ENCODE measurements at regions not wholly inside any gene's neighbourhood (a gene's known extent, or its start where the extent isn't known, plus 50 kb on each side); places are given as distances from the start of the nearest gene placed in this dataset.
"Not testable (repeated sequence)": the region's sequence is repeated elsewhere in the genome, so short reads cannot be mapped to it uniquely, and the experiment has no call there.

DNA sequence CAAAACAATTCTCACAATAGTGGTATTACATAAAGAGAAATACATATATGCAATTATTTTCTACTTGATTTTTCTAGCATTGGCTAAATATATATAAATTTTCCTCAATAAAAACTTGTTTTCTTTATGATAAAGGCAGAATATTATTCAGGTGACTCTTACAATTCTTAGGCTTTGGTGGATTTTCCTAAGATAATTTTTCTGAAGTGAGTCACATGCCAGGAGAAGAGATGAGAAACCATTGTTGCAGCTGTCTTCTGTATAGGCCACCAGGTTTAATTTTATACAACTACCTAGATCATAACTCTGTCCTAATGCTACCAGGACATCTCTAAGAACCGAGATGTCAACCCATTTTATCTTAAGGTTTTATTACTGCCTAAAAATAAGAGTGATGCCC is 552.4 kb upstream of the CDH2 start:
- DNase-seq = no peak

DNA sequence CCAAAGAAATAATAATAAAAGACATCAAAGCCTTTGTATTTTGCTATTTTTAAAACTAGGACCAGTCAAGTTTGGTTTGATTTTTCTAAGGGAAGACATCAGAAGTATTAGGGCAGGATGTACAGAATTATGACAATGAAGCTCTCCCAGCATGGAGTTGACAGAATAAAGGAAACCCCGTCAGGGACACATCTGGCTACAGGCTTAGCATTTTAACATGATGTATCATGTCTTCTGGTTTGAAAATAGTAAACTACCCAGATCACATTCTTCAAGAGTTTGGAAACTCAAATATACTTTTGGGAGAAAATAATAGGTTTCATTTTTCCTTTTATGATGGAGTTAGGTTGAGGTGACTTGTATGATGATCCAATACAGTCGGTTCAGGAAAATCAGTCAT is 552.0 kb upstream of the CDH2 start:
- DNase-seq = no peak

DNA sequence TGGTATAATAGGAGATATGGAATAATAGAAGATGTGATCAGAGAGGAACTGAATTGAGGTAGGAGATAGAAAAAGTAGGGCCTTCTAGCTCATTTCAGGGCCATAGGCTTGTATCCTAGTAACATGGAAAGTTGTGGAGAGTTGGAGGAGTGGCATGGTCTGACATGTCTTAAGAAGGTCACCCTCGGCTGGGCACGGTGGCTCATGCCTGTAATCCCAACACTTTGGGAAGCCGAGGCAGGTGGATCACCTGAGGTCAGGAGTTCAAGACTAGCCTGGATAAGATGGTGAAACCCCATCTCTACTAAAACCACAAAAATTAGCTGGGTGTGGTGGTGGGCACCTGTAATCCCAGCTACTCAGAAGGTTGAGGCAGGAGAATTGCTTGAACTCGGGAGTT is 550.3 kb upstream of the CDH2 start:
- not testable (repeated sequence) for DNase-seq

DNA sequence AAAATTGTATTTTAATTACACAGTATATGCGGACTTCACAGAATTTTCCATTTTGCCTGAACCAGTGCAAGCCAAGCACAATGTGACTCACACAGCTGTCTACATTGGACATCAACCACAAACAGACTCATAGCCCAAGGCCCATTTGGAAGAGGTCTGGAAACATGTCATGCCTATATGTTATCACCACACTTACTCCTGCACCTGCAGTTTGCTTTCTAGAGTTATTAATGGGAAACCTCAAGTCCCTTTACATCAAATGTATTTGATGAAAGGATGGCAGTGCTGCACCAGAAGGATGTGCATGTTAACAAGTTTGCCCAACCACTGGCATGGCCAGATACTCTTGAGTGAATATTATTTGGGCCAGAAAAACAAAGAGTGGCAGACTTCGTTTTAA is 548.9 kb upstream of the CDH2 start:
- DNase-seq = no peak

DNA sequence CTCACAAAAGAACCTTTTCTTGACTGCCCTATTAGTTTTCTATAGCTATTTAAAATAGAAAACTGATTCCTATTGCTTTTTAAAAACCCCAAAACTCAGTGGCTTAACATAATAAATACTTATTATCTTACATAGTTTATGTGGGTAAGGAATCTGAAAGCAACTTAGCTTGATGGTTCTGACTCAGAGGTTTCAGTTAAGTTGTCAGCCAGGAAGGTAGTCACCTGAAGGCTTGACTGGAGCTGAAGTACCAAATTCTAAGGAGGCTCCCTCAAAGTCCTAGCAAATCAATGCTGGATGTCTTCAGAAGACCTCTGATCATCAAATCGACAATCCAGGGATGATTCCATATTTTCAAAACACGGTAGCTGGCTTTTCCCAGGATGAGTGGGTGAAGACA is 546.6 kb upstream of the CDH2 start:
- no peak for DNase-seq

DNA sequence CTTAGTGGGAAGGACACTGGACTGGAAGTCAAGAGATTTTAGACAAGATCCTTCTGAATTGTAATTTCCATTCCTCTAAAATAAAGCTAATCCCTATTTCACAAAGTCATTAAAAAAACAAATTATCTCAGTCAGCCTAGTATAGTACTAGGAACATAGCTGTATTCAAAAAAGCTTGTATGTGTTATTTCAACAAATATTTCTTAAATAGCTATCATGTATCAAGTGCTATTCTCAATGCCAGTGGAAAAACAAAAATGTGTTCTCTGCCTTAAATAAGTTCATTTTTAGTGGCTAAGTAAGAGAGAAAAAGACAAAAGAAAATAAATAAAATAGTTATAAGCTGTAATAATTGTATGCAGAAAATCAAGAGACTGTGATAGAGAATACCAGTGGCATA is 541.8 kb upstream of the CDH2 start:
- DNase-seq = no peak

DNA sequence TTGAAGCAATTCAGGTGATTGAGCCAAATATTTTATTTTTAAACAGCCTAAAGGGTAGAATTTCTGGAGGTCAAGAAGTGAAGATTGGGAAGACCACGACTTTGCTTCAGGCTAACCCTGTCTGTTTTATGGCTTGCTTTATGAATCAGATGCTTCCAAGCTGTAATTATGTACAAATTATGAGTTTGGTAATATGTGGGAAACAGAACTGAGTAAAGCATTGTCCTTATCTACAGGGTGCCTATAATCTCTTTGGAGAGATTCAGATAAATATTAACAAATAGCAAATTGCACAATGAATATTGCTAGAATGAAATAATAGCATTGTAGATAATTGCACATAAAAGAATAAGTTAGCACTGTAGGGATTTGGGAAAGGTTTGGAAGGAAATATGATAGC is 539.4 kb upstream of the CDH2 start:
- DNase-seq = no peak

DNA sequence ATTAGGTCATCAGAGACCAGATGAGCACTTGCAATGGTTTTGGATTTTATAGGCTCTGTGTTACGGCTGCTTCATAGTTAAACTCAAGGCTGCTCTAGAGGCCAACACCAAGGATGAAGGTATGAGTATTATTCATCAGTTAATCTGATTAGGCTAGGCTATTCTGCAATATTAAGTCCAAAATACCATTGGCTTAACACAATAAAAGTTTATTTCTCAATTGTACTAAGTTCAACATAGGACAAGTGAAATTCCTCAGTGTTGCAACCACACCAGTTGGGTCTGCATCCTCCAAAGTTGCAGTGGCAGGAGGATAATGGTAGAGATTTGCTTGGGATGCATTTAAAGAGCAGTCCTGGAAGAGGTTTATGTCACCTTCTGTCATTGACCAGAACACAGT is 538.3 kb upstream of the CDH2 start:
- DNase-seq = no peak

DNA sequence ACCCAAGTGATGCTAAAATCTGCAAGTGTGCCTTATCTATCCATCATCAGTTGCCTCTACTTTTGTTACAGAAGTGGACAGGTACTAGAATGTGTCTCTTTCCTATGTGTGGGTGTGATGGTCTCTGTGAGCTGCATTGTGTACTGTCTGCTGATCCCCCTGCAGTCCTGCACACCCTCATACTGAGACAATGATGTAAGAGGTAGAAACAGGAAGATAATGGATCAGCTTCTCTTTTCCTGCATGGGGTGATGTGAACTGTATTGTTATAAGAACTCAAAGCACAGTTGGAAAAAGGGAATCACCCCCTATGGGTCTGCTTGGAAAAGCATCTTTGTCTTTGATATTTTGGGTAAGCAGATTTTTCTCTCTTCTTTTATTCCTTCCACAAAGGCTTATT is 537.6 kb upstream of the CDH2 start:
- DNase-seq = no peak

DNA sequence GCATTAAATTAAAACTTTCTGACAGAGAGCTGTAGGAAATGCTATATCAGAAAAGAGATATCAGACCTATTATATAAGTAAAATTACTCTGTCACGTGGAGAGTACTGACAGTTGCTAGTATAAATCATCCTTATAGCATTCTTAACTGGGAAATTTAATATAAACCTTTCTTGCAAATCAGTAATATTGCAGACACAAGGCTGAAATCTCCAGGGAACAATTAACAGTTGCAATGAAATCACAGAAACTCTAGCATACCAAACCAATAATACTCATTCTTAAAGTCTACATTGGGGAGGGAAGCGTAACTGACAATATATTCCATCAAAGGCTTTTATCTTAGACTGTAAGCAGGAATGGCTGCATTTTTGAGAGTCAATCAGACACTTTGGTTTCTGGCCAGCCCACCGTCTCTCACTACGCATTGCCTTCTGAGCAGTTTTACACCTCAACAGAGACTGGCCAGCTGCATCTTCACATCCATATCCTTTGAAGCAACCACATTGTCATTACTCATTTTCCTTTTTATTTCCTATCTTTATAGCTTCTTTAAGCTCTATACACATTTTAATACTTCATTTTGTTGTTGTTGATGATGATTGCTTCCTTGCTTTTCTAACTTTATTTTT is 536.0 kb upstream of the CDH2 start:
- no peak for DNase-seq

DNA sequence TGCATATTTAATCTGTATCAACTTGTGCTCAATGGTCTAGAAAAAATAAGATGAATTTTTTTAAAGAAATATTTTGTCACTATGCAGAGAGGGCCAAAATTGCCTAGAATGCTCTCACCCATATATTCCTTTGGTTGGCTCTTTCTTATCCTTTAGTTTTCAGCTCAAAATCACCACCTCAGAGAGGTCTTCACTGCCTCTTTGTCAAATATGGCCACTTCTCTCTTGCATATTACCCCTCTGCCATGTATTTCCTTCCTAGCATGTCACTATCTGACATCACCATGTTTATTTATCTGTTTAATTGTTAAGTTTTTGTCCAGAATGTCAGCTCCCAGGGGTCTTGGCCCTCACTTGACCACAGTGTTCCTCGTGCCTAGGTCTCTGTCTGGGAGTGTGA is 535.2 kb upstream of the CDH2 start:
- DNase-seq = no peak

DNA sequence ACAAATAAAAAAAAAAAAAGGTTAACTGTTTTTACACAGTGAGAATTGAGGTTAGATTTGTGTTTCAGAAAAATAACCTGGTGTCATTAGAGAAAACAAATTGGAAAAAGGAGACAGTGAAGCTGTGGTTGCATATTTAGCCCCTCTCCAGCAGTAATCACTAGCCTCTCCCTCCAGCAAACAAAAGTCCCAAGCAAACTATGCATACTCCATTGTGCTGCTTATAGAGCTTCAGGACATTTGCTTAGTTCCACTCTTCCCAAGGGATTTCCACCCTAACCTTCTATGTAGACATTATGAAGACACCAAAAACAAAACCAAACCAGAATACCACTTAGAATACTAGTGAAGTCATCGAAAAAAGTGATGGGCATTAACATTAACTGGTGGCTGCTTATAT is 534.2 kb upstream of the CDH2 start:
- no peak for DNase-seq

DNA sequence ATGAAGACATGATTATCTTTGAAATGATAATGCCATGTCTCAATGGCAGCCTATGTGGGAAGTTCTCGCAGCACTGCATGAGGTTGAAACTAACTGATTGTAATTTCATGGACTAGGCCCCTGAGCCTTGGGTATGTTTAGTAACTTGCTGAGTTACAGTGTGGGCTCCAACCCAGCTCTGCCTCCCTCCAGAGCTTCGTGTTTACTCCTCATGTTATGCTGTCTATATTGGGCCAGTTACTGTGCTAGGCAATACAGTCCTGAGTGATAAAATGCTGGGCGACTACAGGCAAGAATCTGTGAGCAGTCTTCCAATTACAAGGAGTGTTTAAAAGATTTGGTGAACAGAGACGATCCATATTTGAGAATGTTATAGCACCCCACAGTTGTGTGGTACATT is 530.1 kb upstream of the CDH2 start:
- no peak for DNase-seq

DNA sequence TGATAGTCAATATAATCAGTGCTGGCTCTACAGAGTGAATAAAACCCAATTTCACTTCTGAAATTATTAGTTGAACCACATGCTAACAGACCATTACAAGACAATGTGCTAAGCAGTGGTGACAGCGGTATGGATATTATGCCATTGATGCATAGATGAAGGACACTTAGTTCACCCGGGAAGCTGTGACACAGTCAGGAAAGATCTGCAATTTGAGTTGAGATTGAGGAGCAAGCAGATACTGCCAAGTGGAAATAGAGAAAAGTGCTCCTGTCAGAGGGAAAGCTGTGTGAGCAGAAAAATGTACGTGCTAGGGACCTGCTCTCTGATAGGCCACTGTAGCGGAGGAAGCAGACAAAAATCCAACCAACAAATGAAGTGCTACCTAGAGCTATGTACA is 529.5 kb upstream of the CDH2 start:
- DNase-seq = no peak

DNA sequence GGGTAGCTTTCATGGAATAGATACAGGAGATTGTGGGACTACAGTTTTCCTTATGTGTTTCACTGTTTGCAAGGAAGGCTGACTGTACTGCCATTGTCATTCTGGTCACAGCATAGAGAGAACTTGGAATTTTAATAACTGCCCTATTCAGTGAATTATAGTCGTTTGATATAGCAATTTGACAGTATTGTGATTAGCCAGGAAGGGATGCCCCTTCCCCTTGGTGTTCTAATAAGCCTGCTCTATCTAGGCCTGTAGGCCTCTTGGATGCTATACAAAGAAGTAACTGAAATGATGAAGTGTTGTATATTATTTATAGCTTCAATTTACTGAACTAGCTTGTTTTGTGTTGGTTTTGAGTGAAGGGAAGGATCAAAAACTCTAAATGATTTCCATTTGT is 528.6 kb upstream of the CDH2 start:
- DNase-seq = no peak

DNA sequence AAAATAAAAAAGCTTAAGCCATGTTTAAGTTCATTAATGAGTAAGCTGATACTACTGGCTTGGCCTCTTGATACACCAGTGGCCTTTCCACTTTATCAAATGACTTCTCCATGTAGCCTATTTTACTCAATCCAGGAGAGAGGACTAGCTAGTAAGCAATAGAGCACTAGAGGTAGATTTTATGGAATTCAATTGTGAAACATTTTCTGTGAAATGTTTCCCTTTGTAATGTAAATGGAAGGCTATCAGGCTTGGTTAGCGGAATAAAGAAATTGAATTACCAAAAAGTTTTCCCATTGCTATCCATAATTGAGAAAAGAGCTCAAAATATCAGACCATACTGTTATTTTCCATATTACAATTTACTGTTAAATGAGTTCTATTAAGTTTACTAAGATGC is 515.4 kb upstream of the CDH2 start:
- no peak for DNase-seq

DNA sequence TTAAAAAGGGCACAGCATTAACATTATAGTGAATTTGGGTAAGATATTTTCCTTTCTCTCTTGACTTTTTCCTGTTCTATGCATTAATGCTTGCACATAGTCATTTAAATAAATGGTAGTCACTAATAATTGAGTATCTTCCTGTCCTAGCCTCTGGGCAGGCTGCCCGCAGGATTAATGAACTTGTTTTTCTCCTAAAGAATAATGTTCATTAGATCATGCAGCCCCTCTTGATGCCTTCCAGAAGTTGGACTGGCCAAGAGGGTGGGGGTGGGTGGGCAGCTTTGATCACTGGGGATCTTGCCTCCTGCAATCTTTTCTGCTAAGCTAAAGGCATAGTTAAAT is 514.5 kb upstream of the CDH2 start:
- DNase-seq = no peak

DNA sequence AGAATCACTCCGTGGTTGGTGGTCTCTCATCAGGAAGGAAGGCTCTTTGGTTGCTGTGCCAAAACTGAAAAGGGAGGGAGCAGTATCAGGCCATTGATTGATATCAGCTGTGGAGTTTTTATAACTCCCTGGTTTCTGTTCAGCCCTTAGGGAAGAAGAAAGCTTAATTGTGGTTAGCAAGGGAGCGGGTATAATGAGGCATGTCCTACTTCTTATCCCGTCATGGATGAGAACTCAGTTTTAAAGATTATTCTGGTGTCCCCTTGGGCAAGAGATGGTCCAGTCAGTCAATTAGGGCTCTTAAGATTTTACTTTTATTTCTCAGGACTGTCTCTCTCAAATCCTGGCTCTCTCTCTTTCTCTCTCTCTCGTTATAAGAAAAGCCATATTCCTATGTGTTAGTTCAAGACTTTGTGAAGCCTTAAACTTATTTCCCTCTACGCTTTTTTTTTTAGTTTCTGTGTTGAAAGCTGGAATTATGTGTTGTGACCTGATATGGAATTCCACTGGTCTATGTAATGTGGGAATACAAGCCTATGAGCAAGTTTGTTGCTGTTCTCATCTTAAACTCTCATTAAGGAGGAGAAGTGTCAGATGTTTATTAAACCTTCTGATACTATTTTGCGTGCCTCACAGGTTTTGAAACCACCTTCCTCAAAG is 514.0 kb upstream of the CDH2 start:
- DNase-seq = no peak

DNA sequence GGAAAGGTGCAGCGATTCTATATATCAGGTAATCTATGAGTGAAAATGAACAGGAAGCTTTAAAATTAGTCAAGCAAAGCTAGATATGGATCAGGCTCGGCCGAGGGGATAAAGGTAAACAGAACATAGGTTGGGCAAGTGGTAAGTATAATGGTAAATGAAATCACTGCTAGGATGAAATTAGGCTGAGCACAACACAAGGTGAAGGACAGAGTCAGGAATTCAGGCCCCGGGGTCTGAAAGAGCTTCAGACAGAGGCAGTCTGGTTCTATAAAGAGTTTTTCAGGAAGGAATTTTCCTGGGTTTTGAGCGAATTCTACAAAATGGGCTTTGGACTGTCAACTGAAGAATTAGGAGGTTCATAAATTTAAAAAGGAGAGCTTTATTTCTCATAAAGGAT is 513.2 kb upstream of the CDH2 start:
- no peak for DNase-seq

DNA sequence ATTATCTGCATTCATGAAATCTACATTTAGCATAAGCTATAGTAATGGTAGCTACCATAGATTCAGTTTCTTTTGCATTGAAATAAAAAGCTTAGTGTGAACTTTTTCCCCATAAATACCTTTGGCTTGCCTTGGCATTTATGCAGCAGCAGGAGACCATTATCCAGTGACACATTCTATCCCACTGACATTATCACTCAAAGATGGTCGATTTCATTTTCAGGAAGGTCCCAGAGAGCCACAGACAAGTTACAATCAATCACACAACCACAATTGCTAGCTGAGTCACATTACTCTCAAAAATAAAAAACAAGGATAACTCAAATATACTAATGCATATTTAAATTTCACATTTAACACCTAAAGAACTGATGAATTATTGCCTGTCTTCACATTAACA is 512.7 kb upstream of the CDH2 start:
- DNase-seq = no peak

DNA sequence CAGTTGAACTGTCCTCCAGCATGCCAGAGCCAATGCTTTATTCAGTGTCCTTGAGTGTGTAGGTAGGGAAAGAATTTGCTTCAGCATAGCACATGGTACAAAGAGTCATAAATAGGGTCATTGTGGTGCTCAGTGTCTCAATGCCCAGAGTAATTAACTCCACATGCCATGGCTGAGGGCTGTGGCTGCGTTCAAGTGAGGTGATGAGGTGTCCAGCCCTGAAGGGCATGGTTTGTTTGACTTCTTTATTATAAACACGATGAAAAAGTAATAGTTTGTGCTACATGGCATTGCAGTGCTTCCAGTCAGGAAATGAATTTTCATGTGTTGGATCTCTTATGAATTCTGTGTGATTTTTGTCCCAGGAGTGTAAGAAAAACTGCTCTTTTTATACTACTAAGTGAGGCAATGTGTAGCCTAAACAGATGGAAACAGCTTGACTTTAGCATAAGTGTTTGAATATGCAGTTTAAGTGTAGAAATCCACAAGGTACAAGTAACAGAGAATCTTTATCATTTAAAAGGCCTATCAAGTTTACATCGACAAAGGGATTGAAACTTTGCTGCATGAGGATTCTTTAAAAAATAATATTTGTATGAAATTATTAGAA is 507.9 kb upstream of the CDH2 start:
- DNase-seq = no peak

DNA sequence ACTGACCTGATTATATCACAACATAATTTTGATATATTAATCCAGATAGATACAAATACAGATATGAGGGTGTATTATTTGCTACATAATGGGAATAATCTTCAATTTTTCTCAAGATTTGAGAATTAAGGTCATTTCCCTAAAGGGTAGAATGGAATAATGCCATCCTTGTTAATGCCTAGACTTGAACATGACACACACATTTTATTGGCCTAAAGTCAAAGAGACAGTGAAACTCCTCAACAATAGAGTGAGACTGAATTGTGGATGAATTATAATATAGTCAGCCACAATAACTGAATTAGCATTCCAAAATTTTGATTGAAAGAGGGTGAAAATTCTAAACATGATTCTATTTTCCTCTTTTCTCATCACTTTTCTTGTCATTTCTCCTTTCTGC is 506.0 kb upstream of the CDH2 start:
- DNase-seq = no peak

DNA sequence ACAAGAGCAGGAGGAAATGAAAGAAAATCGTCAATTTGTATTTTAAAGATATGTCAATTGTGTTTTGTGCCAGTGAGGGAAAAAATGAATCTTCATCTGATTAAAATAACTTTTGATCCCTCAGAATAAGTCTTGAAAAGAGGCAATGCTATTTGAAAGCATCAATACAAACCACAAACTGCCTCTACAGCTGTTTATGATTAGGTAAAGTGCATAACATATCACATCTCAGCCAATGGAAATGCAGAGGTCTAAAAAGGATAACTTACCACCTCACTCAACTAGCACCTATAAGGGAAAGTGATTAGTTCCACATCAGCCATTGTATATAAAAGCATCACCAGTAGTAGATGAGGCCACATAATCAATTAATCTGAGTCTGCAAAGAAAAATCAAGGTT is 492.2 kb upstream of the CDH2 start:
- no peak for DNase-seq

DNA sequence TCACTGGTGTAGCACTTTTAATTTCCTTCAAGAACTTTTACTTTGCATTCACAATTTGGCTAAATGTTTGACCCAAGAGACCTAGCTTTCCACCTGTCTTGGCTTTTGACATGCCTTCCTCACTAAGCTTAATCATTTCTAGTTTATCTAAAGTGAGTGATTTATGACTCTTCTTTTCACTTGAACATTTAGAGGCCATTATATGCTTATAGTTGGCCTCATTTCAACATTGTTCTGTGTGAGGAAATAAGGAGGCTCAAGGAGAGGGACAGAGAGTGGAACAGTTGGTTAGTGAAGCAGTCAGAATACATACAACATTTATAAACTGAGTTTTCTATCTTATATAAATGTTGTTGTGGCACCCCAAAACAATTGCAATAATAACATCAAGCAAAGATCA is 489.3 kb upstream of the CDH2 start:
- DNase-seq = no peak

DNA sequence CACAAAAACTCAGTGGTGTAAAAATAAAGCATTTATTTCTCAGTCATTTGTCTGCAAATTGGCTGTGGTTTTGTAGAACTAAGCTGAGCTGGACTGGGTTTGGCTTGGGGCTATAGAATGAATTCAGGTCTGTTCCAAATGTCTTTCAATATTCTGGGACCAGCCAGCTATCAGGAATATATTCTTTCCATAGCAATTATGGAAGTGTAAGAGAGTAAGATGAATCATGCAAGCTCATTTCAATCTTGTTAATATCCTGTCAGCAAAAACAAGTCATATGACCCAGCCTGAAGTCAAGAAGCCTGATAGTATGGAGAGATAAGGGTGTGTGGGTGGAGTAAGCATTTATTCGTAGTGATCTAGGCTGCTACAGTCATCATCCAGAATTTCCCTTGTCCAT is 481.0 kb upstream of the CDH2 start:
- DNase-seq = no peak

Data from GOT3 (cell line).